OCI-LY7 (cell line): ENCODE measurements at regions not wholly inside any gene's neighbourhood (a gene's known extent, or its start where the extent isn't known, plus 50 kb on each side); places are given as distances from the start of the nearest gene placed in this dataset.

Source experiments
- EZH2phosphoT487 ChIP-seq: fragments of 200-600 bp; sonication (generic); IDR thresholded peaks from 2 replicates; pipeline ENCODE4 v1.6.1; 2018; ENCODE audit warnings: low read depth, borderline replicate concordance, mild to moderate bottlenecking, mixed run types, antibody characterized with exemption, low read length, moderate library complexity, mixed read lengths
- TF ChIP-seq, protein P1 (sequence below): fragments of 200-600 bp; sonication (generic); conservative IDR thresholded peaks from 2 replicates; pipeline ENCODE4 v1.5.1; 2014; ENCODE audit warnings: mild to moderate bottlenecking, antibody characterized with exemption, low read length, moderate library complexity, mixed read lengths

DNA sequence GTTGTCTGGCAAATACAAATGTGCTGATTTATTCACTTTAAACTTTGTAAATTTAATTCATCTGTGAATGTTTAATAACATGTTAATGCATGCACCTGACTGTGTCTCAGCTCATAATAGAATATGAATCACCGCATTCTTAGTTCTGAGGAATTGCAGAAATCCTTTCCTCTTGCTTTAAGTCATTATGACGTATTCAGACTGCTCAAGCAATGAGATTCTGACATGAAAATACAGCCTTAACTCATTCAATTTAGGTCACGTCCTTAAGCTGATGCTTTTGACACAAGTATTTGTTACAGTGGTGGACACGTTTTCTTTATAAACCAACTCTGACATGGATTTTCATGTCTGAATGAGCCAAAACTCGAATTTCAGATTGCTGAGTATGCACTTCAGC, 541.0 kb upstream of the KLF12 start:
- TF ChIP-seq, protein P1, sequence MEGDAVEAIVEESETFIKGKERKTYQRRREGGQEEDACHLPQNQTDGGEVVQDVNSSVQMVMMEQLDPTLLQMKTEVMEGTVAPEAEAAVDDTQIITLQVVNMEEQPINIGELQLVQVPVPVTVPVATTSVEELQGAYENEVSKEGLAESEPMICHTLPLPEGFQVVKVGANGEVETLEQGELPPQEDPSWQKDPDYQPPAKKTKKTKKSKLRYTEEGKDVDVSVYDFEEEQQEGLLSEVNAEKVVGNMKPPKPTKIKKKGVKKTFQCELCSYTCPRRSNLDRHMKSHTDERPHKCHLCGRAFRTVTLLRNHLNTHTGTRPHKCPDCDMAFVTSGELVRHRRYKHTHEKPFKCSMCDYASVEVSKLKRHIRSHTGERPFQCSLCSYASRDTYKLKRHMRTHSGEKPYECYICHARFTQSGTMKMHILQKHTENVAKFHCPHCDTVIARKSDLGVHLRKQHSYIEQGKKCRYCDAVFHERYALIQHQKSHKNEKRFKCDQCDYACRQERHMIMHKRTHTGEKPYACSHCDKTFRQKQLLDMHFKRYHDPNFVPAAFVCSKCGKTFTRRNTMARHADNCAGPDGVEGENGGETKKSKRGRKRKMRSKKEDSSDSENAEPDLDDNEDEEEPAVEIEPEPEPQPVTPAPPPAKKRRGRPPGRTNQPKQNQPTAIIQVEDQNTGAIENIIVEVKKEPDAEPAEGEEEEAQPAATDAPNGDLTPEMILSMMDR: no peak
- TF ChIP-seq EZH2phosphoT487: no peak
